Neutrophil (primary cell): ENCODE measurements at regions not wholly inside any gene's neighbourhood (a gene's known extent, or its start where the extent isn't known, plus 50 kb on each side); places are given as distances from the start of the nearest gene placed in this dataset.
"Not testable (repeated sequence)": the region's sequence is repeated elsewhere in the genome, so short reads cannot be mapped to it uniquely, and the experiment has no call there.

Experiments used
- H3K27ac ChIP-seq: fragments of 200-600 bp; sonication (generic); 2 replicates; pipeline ENCODE4 v1.5.1; 2016; ENCODE audit warnings: mild to moderate bottlenecking, moderate library complexity
- H3K27me3 ChIP-seq: fragments of 200-600 bp; sonication (generic); 2 replicates; pipeline ENCODE4 v1.6.0; 2016; ENCODE audit warnings: mild to moderate bottlenecking
- H3K36me3 ChIP-seq: fragments of 200-600 bp; sonication (generic); 2 replicates; pipeline ENCODE4 v1.5.1; 2017
- H3K4me1 ChIP-seq, 2 experiments: fragments of 200-600 bp in 1 of 2; sonication (generic) in 1 of 2; 1 replicate in 1 of 2; 2 replicates in 1 of 2; pipeline versions ENCODE4 v1.5.1 to v1.6.1; 2013 to 2016; ENCODE audit warnings: low read depth in 1 of 2, low read length in 1 of 2, mild to moderate bottlenecking in 1 of 2, moderate library complexity in 1 of 2; ENCODE audit not compliant: control insufficient read depth in 1 of 2, insufficient read depth in 1 of 2
- H3K4me3 ChIP-seq, 2 experiments: fragments of 200-600 bp in 1 of 2; sonication (generic) in 1 of 2; 1 replicate in 1 of 2; 2 replicates in 1 of 2; pipeline ENCODE4 v1.5.1; 2013 to 2016; ENCODE audit warnings: low read depth in 1 of 2, low read length in 1 of 2, mild to moderate bottlenecking in 1 of 2, moderate library complexity in 1 of 2
- H3K9me3 ChIP-seq: fragments of 200-600 bp; sonication (generic); 2 replicates; pipeline ENCODE4 v1.5.1; 2016
- CTCF ChIP-seq: fragments of 200-600 bp; sonication (generic); IDR thresholded peaks from 2 replicates; pipeline ENCODE4 v1.5.1; 2016; ENCODE audit warnings: antibody characterized with exemption

GRCh38 chr22:25318081-25318823 lies 98.8 kb downstream of the CRYBB2 start:
- no peaks in the 10 kb centered on the region for H3K27me3 ChIP-seq
- H3K4me3 ChIP-seq, result no peak overlapping the region
- H3K9me3 ChIP-seq, result no peaks in the 10 kb centered on the region
- H3K36me3 ChIP-seq, result no peaks in the 10 kb centered on the region
- H3K4me1 ChIP-seq, result no peaks in the 10 kb centered on the region
- no peak overlapping the region for H3K27ac ChIP-seq
- TF ChIP-seq CTCF, result no peak

DNA sequence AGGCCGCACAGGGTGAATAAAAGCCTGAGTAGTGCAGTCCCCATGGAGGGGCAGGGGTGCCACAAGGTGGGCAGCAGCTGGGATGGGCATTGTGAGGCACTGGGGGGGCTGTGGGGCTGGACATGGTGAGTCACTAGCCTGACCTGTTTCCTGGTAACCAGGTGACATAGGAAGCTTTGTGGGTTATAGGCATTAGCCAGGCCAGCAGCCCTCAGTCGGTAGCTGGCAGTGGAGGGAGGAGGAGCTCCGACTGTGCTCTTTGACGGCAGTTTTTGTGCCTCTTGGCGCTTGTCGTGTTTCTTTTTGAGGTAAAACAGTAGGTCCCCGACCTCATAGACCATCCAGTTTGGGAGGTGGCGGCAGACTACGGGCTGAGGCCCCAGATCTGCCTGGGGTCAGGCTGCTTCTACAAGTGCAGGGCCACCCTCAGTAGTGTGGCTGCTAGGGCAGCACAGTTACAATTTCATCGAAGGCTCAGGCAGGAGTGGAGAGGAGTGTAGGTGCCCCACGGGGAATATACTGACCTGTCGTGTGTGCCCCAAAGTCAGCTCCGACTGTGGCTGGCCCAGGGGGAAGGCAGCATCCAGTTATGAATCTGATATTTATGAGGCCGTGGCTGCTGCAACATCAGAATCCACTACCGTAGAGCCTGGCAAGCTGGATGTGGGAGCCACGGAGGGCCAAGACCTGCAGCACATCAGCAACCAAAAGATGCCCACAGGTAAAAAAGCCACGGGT lies 107.7 kb downstream of the CRYBB2 start:
- no peak for TF ChIP-seq CTCF
- Histone ChIP-seq H3K4me3 (no peak overlapping the region), H3K36me3 (no peaks in the 10 kb centered on the region), H3K27me3 (peaks cover 4% of the 10 kb centered on the region), H3K27ac (no peak overlapping the region), H3K9me3 (no peaks in the 10 kb centered on the region), H3K4me1 (no peaks in the 10 kb centered on the region)

- Histone ChIP-seq H3K4me3 (no peak overlapping the region), H3K4me1 (no peaks in the 10 kb centered on the region), H3K27me3 (no peaks in the 10 kb centered on the region), H3K36me3 (no peaks in the 10 kb centered on the region), H3K27ac (no peak overlapping the region), H3K9me3 (no peaks in the 10 kb centered on the region)
- no peak for TF ChIP-seq CTCF
These were observed 111.6 kb downstream of the CRYBB2 start for GRCh38 chr22:25331050-25331449.

DNA sequence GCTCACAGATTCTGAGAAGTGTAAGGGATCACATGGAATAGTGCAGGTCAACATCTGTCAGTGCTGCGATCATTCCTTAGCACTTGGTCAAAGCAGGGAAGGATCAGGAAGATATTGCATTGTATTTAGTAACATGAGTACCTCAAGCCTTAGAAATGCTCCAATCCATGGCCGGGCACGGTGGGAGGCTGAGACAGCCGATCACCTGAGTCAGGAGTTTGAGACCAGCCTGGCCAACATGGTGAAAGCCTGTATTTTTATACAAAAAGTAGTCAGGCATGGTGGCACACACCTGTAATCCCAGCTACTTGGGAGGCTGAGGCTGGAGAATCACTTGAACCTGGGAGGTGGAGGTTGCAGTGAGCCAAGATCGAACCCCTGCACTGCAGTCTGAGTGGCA lies 112.5 kb downstream of the CRYBB2 start:
- H3K4me1 ChIP-seq, H3K27me3 ChIP-seq, H3K9me3 ChIP-seq, H3K27ac ChIP-seq, H3K4me3 ChIP-seq, H3K36me3 ChIP-seq: not testable (repeated sequence)

GRCh38 chr22:25332386-25332785 lies 112.9 kb downstream of the CRYBB2 start:
- Histone ChIP-seq H3K36me3 (no peaks in the 10 kb centered on the region), H3K9me3 (no peaks in the 10 kb centered on the region), H3K4me3 (no peak overlapping the region), H3K27me3 (no peaks in the 10 kb centered on the region), H3K27ac (no peak overlapping the region), H3K4me1 (no peaks in the 10 kb centered on the region)
- TF ChIP-seq CTCF, result no peak

GRCh38 chr22:25334162-25334490 lies 114.7 kb downstream of the CRYBB2 start:
- no peaks in the 10 kb centered on the region for H3K9me3 ChIP-seq
- TF ChIP-seq CTCF, result no peak
- H3K4me3 ChIP-seq, result no peak overlapping the region
- no peak overlapping the region for H3K27ac ChIP-seq
- no peaks in the 10 kb centered on the region for H3K36me3 ChIP-seq
- H3K4me1 ChIP-seq, result no peaks in the 10 kb centered on the region
- H3K27me3 ChIP-seq, result no peaks in the 10 kb centered on the region

GRCh38 chr22:25334631-25335030 lies 115.2 kb downstream of the CRYBB2 start:
- not testable (repeated sequence) for H3K36me3 ChIP-seq, H3K27ac ChIP-seq, H3K4me1 ChIP-seq, H3K4me3 ChIP-seq, H3K9me3 ChIP-seq, H3K27me3 ChIP-seq

GRCh38 chr22:25335276-25335675 lies 115.8 kb downstream of the CRYBB2 start:
- not testable (repeated sequence) for H3K27ac ChIP-seq, H3K4me1 ChIP-seq, H3K9me3 ChIP-seq, H3K4me3 ChIP-seq, H3K27me3 ChIP-seq, H3K36me3 ChIP-seq

GRCh38 chr22:25340536-25340935 lies 121.1 kb downstream of the CRYBB2 start:
- H3K9me3 ChIP-seq, result not testable (repeated sequence)

More at GRCh38 chr22:25340536-25340935, 121.1 kb downstream of the CRYBB2 start:
- not testable (repeated sequence) for H3K36me3 ChIP-seq, H3K27me3 ChIP-seq, H3K27ac ChIP-seq, H3K4me3 ChIP-seq, H3K4me1 ChIP-seq
